H1 (cell line): ENCODE measurements at regions not wholly inside any gene's neighbourhood (a gene's known extent, or its start where the extent isn't known, plus 50 kb on each side); places are given as distances from the start of the nearest gene placed in this dataset.

Experiments used
- TAF1 ChIP-seq: IDR thresholded peaks from 2 replicates; pipeline ENCODE4 v1.6.1; 2011; ENCODE audit warnings: mild to moderate bottlenecking, low read depth, low read length
- ZNF274 ChIP-seq: IDR thresholded peaks from 2 replicates; pipeline ENCODE4 v1.7.0; 2012; ENCODE audit warnings: low read length, borderline replicate concordance; ENCODE audit errors: extremely low read depth

- no peak for TF ChIP-seq TAF1
- no peak for TF ChIP-seq ZNF274
These were observed 55.5 kb upstream of the SLC8A1 start for GRCh38 chr2:40507432-40507831.
